GM21526 (cell line): ENCODE measurements at regions not wholly inside any gene's neighbourhood (a gene's known extent, or its start where the extent isn't known, plus 50 kb on each side); places are given as distances from the start of the nearest gene placed in this dataset.

Experiments
- ATAC-seq: cut with Tn5 transposase; IDR thresholded peaks from one replicate; pipeline ENCODE4 v1.9.1; 2021; ENCODE audit warnings: moderate library complexity; ENCODE audit not compliant: unreplicated experiment, low FRiP score

DNA sequence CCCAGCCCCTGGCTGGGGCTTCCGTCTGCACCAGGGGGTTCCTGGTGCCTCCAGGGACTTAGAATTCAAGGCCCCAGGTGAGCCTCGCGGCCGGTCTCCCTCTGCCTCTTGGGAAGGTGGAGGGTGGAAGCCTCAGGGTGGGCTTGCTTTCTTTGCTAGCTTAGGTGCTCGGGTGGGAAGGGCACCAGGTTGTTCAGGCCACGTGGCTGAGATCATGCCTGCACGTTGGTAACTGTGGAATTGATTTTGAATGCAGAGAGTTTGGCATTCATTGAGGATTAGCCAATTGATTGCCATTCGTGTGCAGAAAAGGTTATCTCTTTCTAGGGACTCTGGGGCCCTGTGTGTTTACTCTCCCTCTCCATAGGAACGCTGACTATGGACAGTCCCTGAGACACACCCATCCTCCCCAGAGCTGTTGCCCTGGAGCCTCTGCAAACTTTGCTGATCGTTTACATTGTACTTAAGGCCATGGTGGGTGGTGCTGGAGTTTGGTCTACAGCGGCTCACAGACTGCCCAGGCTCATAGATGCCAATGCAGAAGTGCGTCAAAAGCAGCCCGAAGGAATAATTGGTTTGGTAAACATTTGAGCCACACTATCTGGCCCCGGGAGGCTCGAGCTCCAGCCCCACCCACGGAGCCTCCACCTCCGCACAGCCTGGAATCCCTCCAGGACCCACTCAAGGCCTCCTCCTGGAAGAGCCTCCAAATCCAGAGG lies 1457.7 kb downstream of the BRD1 start:
- no peak for ATAC-seq

DNA sequence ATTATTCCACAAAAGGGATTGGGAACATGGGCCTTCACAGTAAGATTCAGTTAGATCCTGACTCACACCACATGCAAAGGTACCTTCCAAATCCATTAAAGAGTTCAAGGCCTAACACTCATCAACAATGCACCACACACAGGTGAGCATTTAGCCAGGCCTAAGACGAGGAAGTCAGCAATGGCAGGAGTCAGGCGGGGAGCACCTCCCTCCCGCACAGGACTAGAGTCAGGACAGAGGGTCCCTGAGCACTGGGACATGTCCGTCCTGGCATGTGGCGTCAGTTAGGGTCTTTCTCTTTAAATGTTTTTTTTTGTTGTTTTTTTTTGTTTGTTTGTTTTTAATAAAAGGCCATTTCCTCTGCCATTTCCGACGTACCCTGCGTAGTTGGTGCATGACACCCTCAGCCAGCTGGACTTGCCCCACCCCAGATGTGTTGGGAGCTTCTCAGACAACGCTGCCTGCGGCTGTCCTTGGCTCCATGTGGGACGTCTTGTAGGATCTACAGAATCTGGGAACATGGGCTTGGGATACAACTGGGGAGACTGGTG lies 1458.6 kb downstream of the BRD1 start:
- ATAC-seq = no peak

DNA sequence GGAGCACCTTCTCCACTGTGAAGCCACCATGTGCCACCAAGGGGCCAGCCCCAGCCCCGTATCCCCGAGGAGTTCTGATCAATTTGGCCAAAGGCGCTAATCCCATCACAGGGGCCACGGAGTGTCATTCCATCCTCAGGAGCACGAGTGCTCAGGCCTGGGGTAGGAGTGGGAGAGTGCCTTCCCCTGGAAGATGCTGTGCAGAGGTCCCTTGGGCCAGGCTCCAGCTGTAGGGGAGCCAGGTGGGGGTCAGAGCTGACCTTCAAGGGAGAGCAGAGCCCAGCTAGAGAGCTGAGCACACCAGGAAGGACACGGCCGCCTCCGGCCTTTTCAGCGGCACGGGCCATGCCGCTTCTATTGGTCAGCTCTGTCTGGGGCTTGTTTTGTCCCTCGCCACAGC lies 1459.9 kb downstream of the BRD1 start:
- ATAC-seq = no peak

DNA sequence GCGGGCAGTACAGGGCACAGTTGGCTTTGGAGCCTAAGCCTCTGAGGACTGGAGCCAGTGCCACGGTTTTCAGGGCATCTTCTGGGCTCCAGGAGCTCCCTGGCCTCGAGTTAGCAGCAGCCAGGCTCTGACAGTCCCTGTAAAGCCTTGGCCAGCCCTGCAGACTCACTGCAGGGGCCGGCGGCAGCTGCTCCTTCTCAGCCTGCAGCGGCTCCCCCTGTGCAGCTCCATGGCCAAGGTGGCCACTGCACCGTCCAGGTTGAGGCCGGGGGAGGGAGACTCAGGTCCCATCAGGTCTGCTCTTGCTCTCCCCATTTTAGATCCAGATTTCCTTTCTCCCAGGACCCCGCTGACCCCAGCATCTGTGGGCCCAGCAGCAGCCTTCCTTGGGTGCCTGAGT lies 1461.1 kb downstream of the BRD1 start:
- no peak for ATAC-seq

DNA sequence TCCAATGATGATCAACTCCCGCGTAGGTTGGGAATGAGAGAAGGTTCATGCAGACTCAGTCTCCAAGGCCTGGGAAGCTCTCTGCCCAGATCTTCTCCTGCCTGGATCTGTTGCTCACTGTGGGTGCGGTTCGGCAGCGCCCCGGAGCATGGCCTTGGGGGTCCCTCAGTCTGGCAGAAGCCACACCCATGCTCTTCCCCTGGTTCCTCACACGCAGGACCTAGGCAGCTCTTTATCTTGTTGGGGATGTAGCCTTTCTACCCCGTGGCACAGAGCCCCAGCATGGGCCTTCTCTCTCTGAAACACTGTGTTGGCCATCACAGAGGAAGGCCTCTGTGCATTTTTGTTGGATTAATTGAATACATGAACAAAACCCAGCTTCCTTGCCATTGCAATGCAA lies 1461.6 kb downstream of the BRD1 start:
- ATAC-seq = no peak

DNA sequence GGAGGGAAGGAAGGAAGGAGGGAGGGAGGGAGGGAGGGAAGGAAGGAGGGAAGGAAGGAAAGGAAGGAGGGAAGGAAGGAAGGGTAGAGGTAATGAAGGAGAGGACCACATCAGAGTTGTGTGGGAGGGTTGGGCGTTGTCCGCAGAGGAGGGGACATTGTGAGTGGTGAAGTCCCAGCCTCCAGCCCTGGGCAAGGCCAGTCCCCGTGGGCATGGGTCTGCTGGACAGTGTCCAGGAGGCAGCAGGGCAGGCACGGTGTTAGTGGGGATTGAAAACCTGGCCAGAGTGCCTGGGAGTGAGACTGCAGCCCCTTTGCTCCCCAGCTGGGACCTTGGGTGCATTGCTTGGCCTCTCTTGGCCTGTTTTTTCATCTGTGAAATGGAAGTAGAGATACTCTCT lies 1462.3 kb downstream of the BRD1 start:
- no peak for ATAC-seq

DNA sequence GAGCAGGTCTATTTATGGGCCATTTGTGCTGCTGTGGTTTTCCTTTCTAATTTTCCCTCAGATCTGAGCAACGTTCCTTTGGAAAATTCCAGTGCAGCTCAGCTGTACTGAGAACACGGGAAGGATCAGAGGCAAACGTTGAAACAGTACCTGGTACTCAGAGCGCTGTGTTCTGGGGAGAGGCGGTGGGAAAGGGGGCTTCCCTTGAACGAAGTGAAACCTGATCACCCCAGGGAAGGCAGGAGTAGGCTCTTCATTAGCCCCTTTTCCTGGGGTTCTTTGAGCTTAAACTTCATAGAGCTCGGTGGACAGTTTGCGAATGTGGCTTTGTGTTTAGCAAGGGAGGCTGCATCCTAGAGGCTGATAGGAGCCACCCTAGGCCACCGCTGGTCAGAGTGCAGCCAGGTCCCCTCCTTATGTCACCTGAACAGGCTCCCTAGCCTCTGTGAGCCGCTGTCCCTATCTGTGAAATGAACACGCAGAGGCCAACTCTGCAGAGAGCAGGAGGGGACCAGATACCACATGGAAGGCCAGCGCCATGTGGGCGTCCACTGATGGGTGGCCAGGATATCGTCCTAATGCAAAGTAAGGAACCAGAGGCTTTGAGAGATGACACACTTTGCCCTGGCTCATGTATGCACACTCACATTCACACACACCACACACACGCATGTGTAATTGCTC lies 1464.8 kb downstream of the BRD1 start:
- ATAC-seq = no peak

DNA sequence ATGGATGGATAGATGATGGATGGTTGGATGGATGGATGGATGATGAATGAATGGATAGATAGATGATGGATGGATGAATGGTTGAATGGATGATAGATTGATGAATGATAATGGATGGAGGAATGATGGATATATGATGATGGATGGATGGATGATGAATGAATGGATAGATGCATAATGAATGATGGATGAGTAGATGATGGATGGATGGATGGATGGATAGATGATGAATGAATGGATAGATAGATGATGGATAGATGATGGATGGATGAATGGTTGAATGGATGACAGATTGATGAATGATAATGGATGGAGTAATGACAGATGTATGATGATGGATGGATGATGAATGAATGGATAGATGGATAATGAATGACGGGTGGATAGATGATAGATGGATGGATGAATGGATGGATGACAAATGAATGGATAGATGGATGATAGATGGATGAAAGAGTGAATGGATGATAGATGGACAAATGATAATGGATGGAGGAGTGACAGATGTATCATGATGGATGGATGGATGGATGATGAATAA lies 1466.5 kb downstream of the BRD1 start:
- ATAC-seq = no peak

DNA sequence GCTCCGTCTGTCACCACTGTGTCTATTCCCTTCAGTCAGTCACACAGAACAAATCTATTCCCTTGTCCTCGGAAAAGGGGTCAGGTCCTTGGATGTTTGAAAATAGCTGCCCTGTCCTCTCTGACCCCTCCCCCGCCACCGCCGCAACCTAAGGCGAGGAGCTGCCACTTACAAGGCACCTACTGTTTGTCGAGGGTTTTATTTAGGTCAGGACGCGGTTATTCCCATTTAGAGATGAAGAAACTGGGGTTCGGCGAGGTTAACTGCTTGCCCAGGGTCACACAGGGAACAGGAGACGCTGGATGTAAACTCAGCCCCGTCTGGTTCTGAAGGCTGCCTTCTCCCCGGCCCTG lies 1468.1 kb downstream of the BRD1 start:
- no peak for ATAC-seq

DNA sequence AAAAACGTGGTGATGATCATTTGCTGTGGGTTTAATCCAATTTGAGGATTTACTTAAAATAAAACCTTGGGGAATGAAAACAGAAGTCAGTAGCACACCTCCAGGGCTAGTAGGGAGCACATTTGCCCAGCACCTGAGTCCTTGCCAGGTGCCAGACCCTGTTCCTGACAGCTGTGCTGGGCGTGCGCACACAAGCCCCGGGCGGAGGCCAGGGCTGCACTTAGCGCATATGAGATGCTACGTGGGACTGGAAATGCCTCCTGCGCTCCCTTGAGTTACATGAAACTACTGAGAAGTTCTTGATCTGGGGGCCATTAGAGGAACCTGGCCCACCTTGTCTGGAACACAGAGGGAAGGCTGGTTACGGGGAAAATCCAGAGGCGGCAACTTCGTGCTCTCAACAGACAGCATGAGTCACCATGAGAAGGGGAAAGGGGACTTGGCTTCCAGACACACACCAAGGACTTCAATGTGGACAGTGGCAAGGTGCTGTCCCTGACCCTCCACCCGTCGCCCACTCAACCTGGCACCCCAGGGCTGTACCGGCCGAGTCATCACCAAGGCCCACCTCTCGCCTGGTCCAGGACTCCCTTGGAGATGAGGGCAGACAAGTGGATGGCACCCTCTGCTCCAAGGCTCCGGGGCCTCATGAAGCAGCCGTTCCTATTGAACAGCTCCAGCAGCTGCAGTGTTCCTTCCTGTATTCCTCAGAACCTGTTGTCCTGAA lies 1468.6 kb downstream of the BRD1 start:
- ATAC-seq = no peak

DNA sequence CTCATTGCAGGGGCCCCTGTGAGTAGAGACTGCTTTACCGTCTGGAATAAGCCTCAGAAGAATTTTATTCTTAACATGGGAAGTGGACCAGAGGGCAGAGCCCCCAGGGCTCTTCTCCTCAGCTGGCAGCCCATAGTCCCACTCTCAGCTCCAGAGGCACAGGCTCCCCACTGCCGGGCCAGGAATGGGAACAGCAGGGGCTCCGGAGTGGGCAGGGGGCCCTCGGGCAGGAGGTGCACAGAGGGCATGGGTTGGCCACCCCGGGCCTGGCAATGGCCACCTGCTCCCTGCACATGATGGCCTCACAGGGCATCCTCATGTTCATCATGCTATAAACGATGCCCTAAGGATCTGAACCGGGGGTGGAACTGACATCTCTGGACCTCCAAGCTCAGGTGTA lies 1469.7 kb downstream of the BRD1 start:
- ATAC-seq = no peak

DNA sequence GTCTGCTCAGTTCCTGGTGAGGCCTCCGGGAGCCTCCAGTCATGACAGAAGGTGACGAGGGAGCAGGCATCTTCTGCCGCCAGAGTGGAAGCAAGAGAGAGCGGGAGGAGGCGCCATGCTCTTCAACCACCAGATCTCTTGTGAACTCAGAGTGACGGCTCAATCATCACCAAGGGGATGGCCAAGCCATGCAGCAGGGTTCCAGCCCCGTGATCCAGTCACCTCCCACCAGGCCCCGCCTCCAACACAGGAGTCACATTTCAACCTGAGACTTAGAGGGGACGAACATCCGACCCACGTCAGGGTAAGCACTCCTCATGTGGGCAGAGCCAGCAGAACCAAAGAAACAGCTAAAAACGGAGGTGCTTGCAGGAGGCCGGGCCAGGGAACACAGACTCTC lies 1470.5 kb downstream of the BRD1 start:
- ATAC-seq = no peak

DNA sequence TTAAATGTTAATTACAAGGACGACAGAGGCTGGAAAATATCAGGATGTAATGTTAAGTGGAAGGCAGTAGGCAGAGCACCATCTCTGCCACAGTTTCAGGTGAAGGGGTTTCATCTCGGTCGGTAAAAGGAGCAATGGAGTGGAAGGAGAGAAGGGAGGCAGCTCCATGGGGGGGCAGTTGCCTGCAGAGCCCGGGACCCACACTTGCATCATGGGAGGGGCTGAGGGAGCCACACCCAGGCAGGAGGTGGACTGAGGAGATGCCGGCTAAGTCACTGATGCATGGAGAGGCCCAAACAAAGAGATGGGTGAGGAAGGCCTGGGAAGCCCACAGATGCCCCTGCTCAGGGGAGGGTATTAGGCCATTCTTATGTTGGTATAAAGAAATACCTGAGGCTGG lies 1470.9 kb downstream of the BRD1 start:
- no peak for ATAC-seq

DNA sequence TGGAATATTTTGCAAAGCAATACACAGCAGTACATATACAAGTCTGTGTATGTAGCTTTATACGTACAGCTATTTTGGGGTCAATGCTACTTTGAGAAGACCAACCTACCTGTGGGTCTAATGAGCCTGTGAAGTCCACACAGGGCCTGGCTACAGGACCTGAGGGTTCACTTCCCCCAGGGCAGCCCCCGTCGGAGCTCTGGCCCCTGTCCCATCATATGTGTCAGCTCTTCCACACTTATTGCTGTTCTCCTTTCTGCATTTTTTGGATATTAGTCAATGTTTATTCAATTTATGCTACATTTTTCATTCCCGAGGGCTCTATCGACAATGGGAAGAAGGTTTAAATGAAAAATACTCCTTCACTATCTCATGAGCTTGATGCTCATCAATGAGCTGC lies 1473.6 kb downstream of the BRD1 start:
- no peak for ATAC-seq

DNA sequence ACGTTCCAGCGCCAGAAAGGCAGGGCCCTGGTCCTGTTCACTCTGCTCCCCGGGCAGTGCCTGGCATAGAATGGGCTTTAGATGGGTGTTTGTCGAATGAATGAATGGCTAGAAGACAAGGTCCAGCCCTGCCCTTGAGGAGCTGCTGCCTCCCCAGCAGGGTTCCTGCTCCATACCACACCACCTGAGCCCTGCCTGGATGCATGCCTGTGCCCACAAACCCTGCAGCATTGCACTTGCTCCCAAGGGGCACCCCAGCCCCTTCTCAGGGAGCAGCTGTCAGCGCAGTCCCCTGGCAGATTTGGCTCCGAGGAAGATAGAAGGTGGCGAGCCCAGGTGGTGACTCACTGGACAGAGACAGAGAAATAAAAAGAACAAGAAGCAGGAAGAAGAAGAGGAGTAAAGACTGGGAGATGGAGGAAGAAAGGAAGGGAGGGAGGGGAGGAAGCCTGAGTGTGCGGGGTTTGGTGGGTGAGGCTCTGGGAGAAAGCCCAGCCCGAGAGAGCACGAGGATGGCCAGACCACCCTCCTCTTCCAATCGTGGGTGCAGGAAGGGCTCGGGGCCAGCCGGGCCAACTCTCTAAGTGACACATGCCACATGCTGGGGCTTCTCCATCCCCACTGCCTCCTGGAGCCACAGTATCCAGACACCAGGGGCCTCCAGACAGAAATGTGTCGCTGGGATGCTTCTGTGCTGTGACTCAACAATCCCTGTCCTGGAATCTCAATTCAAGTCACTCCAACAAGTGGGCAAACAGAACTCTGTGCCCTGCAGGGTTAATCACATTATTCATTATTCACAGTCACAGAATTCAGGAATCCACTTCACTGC lies 1474.3 kb downstream of the BRD1 start:
- no peak for ATAC-seq

DNA sequence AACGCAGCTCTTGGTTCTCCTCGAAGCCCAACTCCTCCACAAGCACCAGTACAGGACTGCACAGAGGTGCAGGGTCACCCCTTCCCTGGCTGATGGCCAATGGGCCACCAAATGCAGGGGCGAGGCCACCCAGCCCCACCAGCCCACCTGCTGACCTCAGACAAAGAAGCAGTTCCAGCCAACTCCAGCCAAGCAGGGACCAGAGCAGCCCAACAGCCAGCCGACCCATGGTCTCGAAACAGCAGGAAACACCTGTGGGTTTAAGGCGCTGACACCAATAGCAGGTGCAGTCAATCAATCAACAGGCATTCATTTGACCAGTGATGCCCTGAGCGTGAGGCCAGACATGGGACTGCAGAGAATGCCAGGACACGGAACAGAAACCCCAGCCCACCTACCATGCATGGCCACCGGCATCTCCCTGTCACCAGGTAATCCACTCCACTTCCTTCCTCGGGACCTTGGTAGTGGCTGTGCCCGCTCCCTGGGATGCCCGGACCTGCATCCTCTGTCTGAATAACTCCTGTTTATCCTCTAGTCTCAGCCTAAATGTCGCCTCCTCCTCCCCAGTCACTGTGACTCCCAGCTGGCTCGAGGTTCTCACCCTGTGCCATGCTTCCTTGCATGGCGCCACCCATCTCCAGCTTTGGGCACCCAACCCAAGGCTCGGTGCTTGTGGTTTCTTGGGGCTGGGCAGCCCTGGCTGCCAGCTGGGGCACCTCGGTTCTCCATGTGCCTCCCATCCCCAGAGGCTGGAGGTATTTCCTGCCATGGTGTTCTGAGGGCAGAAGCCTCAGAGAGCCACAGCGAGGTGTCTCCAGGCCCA lies 1475.4 kb downstream of the BRD1 start:
- ATAC-seq = no peak

DNA sequence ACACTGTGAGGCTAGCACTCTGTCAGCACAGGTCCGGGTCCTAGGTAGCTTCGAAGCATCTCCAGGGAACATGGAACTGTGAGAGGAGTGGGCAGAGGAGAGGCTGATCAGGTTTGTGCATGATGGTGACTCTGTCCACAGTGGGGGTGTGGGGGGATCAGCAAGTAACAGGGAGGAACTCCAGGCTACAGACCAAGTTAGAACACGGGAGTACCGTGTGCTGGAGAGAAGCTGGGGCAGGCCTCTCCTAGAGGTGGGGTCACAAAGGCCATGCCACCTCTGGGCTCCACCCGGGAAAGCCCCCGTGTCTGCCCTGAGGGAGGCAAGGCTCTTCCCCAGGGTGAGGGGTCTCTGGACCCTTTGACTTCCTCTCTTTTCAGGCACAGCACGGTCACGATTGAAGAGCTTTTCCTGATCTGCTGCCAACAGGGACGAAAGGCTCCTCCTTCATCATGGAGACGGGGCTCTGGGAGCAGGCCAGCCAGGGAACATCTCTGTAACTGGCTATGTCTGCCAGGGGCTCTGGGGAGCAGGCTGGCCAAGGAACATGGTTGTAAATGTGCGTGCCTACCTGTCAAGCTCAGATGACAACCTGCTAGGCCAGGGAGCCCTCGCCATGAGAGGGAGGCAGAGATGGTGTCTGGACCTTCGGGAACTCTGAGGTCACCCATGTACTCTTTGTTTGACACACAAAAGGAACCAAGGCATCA lies 1476.1 kb downstream of the BRD1 start:
- ATAC-seq = no peak

DNA sequence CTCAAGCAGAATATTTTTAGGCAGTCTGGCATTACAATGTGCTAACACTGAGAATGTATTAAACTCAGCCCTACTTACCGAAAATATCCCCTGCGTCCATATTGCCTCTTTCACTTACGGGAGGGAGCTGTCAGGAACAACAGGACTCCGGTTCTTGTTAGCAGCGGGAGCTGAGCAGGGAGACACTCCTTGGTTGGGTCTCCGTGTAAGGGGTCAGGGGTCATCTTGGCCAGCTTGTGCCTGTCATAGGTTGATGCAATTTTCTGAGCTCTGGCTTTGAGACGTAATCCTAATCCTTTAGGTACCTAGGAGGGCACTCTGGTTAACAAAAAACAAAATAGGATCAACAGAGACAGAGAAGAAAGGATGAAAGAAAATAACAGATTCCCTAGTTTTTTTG lies 1477.2 kb downstream of the BRD1 start:
- ATAC-seq = no peak

DNA sequence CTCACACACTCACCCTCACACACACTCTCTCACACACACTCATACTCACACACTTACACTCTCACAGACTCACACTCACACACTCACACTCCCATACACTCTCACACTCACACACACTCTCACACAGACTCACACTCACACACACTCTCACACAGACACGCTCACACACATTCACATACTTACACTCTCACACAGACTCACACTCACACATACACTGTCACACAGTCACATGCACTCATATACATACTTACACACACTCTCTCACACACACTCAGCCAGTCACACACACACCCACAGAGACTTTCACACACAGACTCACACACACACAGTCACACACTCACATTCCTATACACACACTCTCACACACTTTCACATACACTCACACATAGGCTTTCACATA lies 1478.8 kb downstream of the BRD1 start:
- no peak for ATAC-seq
